ENCODE measurements at regions not wholly inside any gene's neighbourhood (a gene's known extent, or its start where the extent isn't known, plus 50 kb on each side); places are given as distances from the start of the nearest gene placed in this dataset.

- intact Hi-C loops (cut with DNase I) = no loop called here
- ATAC-seq = no peak
Measured at GRCh38 chr3:43870120-43870519, 179.4 kb downstream of the ABHD5 start.

GRCh38 chr3:43870844-43871626, 180.3 kb downstream of the ABHD5 start:
- Histone ChIP-seq H3K4me3 (no peak overlapping the region), H3K27me3 (ENCODE audit: insufficient read depth in 3 of 3, low read length in 2 of 3) (no peaks in the 10 kb centered on the region), H3K9me3 (no peaks in the 10 kb centered on the region), H3K27ac (no peak overlapping the region), H3K4me1 (no peaks in the 10 kb centered on the region), H3K36me3 (ENCODE audit: insufficient read depth in 1 of 2, low read depth in 1 of 2) (no peaks in the 10 kb centered on the region)
- ATAC-seq (no peak), DNase-seq (no peak)
- TF ChIP-seq CTCF (IDR thresholded peaks at IDR 0.05) = no peak
- intact Hi-C loops (cut with DNase I) = no loop called here
- WGBS, 3 donors = 48 to 51% (median 50%) methylated on average over 2 of the region's 2 CpGs

More at GRCh38 chr3:43870120-43870519, 179.4 kb downstream of the ABHD5 start:
- no peak for DNase-seq
- WGBS, 3 donors = 31 to 34% (median 31%) methylated on average over 2 of the region's 2 CpGs
- Histone ChIP-seq H3K27me3 (ENCODE audit: insufficient read depth in 3 of 3, low read length in 2 of 3) (no peaks in the 10 kb centered on the region), H3K27ac (no peak overlapping the region), H3K4me1 (no peaks in the 10 kb centered on the region), H3K36me3 (ENCODE audit: insufficient read depth in 1 of 2, low read depth in 1 of 2) (no peaks in the 10 kb centered on the region), H3K4me3 (no peak overlapping the region), H3K9me3 (no peaks in the 10 kb centered on the region)
- no peak for TF ChIP-seq CTCF (IDR thresholded peaks at IDR 0.05)

GRCh38 chr3:43871627-43872245, 181.0 kb downstream of the ABHD5 start:
- WGBS, 3 donors = 64 to 68% (median 65%) methylated on average over 9 of the region's 9 CpGs
- H3K27ac ChIP-seq = no peak overlapping the region
- no peak overlapping the region for H3K4me3 ChIP-seq
- no peaks in the 10 kb centered on the region for H3K27me3 ChIP-seq (ENCODE audit: insufficient read depth in 3 of 3, low read length in 2 of 3)
- DNase-seq = no peak
- no peak for TF ChIP-seq CTCF (IDR thresholded peaks at IDR 0.05)
- H3K36me3 ChIP-seq (ENCODE audit: insufficient read depth in 1 of 2, low read depth in 1 of 2) = no peaks in the 10 kb centered on the region
- intact Hi-C loops (cut with DNase I) = no loop called here
- no peak for ATAC-seq
- H3K4me1 ChIP-seq = no peaks in the 10 kb centered on the region
- no peaks in the 10 kb centered on the region for H3K9me3 ChIP-seq

- Histone ChIP-seq H3K36me3 (ENCODE audit: insufficient read depth in 1 of 2, low read depth in 1 of 2) (no peaks in the 10 kb centered on the region), H3K27ac (no peak overlapping the region), H3K4me1 (no peaks in the 10 kb centered on the region), H3K27me3 (ENCODE audit: insufficient read depth in 3 of 3, low read length in 2 of 3) (peaks cover 0 to under 1% (median 0%) of the 10 kb centered on the region in 3 donors), H3K9me3 (no peaks in the 10 kb centered on the region), H3K4me3 (no peak overlapping the region)
- no peak for ATAC-seq
- intact Hi-C loops (cut with DNase I) = no loop called here
- no peak for DNase-seq
- no peak for TF ChIP-seq CTCF (IDR thresholded peaks at IDR 0.05)
- WGBS, 3 donors = 46 to 63% (median 49%) methylated on average over 3 of the region's 3 CpGs
Measured at GRCh38 chr3:43872301-43872700, 181.6 kb downstream of the ABHD5 start.

Measured in psoas muscle (tissue), 7 donors.